ENCODE measurements at regions not wholly inside any gene's neighbourhood (a gene's known extent, or its start where the extent isn't known, plus 50 kb on each side); places are given as distances from the start of the nearest gene placed in this dataset.
A peak's percentile ranks its signal among the peaks of the same experiment; 100 is the strongest.

- TF ChIP-seq RXRA (IDR thresholded peaks at IDR 0.05; ENCODE audit: borderline replicate concordance, low read depth) = no peak
- no peak for TF ChIP-seq USF1 (IDR thresholded peaks at IDR 0.05; ENCODE audit: borderline replicate concordance, low read depth)
- no peak for TF ChIP-seq SIN3A (IDR thresholded peaks at IDR 0.05; ENCODE audit: borderline replicate concordance, low read depth, low read length)
- TF ChIP-seq TCF12 (IDR thresholded peaks at IDR 0.05) = no peak
- TF ChIP-seq NFIC (IDR thresholded peaks at IDR 0.05; ENCODE audit: borderline replicate concordance) = no peak
- TF ChIP-seq JUND (IDR thresholded peaks at IDR 0.05) = no peak
- no peak for TF ChIP-seq USF2 (IDR thresholded peaks at IDR 0.05; ENCODE audit: borderline replicate concordance, low read depth, low read length)
- TF ChIP-seq MEF2A (IDR thresholded peaks at IDR 0.05; ENCODE audit: borderline replicate concordance, low read depth) = no peak
- no peak for TF ChIP-seq FOXJ3 (CRISPR knock-in tag; IDR thresholded peaks at IDR 0.05)
- no peak for TF ChIP-seq NRF1 (IDR thresholded peaks at IDR 0.05; ENCODE audit: low read depth, low read length)
- no peak for TF ChIP-seq EZH2phosphoT487 (IDR thresholded peaks at IDR 0.05; ENCODE audit: borderline replicate concordance, low read depth)
- TF ChIP-seq CTCF (IDR thresholded peaks at IDR 0.05) = no peak
- TF ChIP-seq EP300 (IDR thresholded peaks at IDR 0.05; ENCODE audit: borderline replicate concordance in 1 of 2, low read depth in 1 of 2, low read length in 1 of 2) = no peak
- no peak for TF ChIP-seq REST (IDR thresholded peaks at IDR 0.05; ENCODE audit: low read depth, low read length)
- no peak for TF ChIP-seq ELF1 (IDR thresholded peaks at IDR 0.05)
- no peak for TF ChIP-seq GABPA (IDR thresholded peaks at IDR 0.05; ENCODE audit: low read depth)
- TF ChIP-seq TAF1 (IDR thresholded peaks at IDR 0.05; ENCODE audit: borderline replicate concordance, low read depth, low read length) = no peak
- TF ChIP-seq RCOR1 (IDR thresholded peaks at IDR 0.05; ENCODE audit: low read length) = no peak
- Histone ChIP-seq H3K79me2 (ENCODE audit: insufficient read depth) (no peaks in the 10 kb centered on the region), H3K9me3 (no peaks in the 10 kb centered on the region), H2AFZ (ENCODE audit: low read depth) (no peak overlapping the region), H3K36me3 (replicated peaks in 1 of 2; ENCODE audit: control insufficient read depth in 1 of 2, insufficient read depth in 2 of 2, low read length in 1 of 2) (no peaks in the 10 kb centered on the region), H3K27me3 (ENCODE audit: insufficient read depth) (no peaks in the 10 kb centered on the region), H3K4me2 (no peak overlapping the region), H3K4me1 (ENCODE audit: control insufficient read depth in 1 of 2, insufficient read depth in 2 of 2, low read depth in 1 of 2, low read length in 1 of 2) (peaks cover 0 to 72% of the 10 kb centered on the region in 2 experiments; a peak in 2 of 4 replicates), H4K20me1 (ENCODE audit: insufficient read depth) (no peaks in the 10 kb centered on the region), H3F3A (replicated peaks; ENCODE audit: insufficient read depth) (no peaks in the 10 kb centered on the region), H3K27ac (ENCODE audit: low read depth in 2 of 2, low read length in 1 of 2) (peak overlapping the region in 1 of 2 experiments; percentile 8; a peak in 2 of 4 replicates), H3K4me3 (ENCODE audit: low read depth in 2 of 2, low read length in 1 of 2) (no peak overlapping the region), H3K9ac (no peak overlapping the region), H3K9me2 (no peaks in the 10 kb centered on the region)
- no peak for DNase-seq
- WGBS (ENCODE audit: low lambda C conversion rate) = 97% methylated on average over 8 of the region's 8 CpGs
- CTCF ChIA-PET = interaction anchor here (0.9 to 1.7 kb wide), 4 partner anchors 25 to 188 kb away, joined by 3 to 7 read pairs (median 4); no protein-coding TSS in a partner anchor
- POLR2A ChIA-PET = no interaction called here
Observed at GRCh38 chr10:79007018-79007417, 61.7 kb upstream of the ZMIZ1 start.
